ENCODE measurements at regions not wholly inside any gene's neighbourhood (a gene's known extent, or its start where the extent isn't known, plus 50 kb on each side); places are given as distances from the start of the nearest gene placed in this dataset.

GRCh38 chr15:24899795-24900194 lies 55.0 kb upstream of the SNRPN start:
- no peak overlapping the region for H3K4ac ChIP-seq (ENCODE audit: low read depth, low read length)
- no peaks in the 10 kb centered on the region for H3K27me3 ChIP-seq (ENCODE audit: control insufficient read depth, insufficient read depth, low read length)
- no peak overlapping the region for H3K56ac ChIP-seq (ENCODE audit: extremely low read depth, insufficient read depth, low read length)
- no peak overlapping the region for H2BK20ac ChIP-seq (ENCODE audit: low read depth, low read length)
- peak; percentile 18 for DNase-seq
- H4K5ac ChIP-seq (ENCODE audit: low read depth, low read length) = no peak overlapping the region
- BruUV-seq (replicated peaks) = no TSS peak
- peak; percentile 24; the same call in 1 of the 2 replicates for ATAC-seq (ENCODE audit: low read depth)
- H3K9ac ChIP-seq (ENCODE audit: low read depth, low read length) = no peak overlapping the region
- H2AK9ac ChIP-seq (replicated peaks; ENCODE audit: low read depth, low read length, poor library complexity) = no peak overlapping the region
- no peak overlapping the region for H3K4me3 ChIP-seq (ENCODE audit: insufficient read depth, low read depth, low read length)
- H3K23ac ChIP-seq (ENCODE audit: low read depth, low read length) = no peak overlapping the region
- CTCF ChIA-PET = no interaction called here
- H3K9me1 ChIP-seq (ENCODE audit: insufficient read depth, low read length) = no peaks in the 10 kb centered on the region
- H2BK120ac ChIP-seq (ENCODE audit: low read depth, low read length) = no peak overlapping the region
- H4K20me1 ChIP-seq (ENCODE audit: insufficient read depth, low read length) = no peaks in the 10 kb centered on the region
- no peak overlapping the region for H2AFZ ChIP-seq (replicated peaks; ENCODE audit: low read length, poor library complexity)
- H3K36me3 ChIP-seq (ENCODE audit: control insufficient read depth, insufficient read depth, low read length) = no peaks in the 10 kb centered on the region
- no peak overlapping the region for H4K91ac ChIP-seq (ENCODE audit: insufficient read depth, low read depth, low read length)
- H2BK15ac ChIP-seq (ENCODE audit: low read depth, low read length) = no peak overlapping the region
- H2AK5ac ChIP-seq (ENCODE audit: low read depth, low read length) = no peak overlapping the region
- intact Hi-C loops (cut with micrococcal nuclease) = no loop called here
- no peaks in the 10 kb centered on the region for H3K9me3 ChIP-seq (ENCODE audit: control insufficient read depth, insufficient read depth, low read length)
- H3K18ac ChIP-seq (ENCODE audit: low read depth, low read length) = no peak overlapping the region
- no peaks in the 10 kb centered on the region for H3K4me1 ChIP-seq (ENCODE audit: control insufficient read depth, insufficient read depth, low read length)
- no peak overlapping the region for H3K14ac ChIP-seq (replicated peaks; ENCODE audit: low read depth, low read length)
- dilution Hi-C loops (cut with HindIII; ENCODE audit: low sequenced_read_pairs, unreplicated experiment) = no loop called here
- POLR2A ChIA-PET (ENCODE audit: unreplicated experiment) = no interaction called here
- H3K4me2 ChIP-seq (ENCODE audit: low read depth, low read length) = no peak overlapping the region
- no peak overlapping the region for H3K27ac ChIP-seq (ENCODE audit: insufficient read depth, low read length)
- H4K8ac ChIP-seq (ENCODE audit: low read depth in 2 of 2, low read length in 2 of 2) = no peak overlapping the region
- no peaks in the 10 kb centered on the region for H3K79me1 ChIP-seq (ENCODE audit: low read depth in 1 of 2, low read length in 2 of 2)
- TF ChIP-seq MXI1 (IDR thresholded peaks at IDR 0.05; ENCODE audit: borderline replicate concordance, low read depth, low read length) = no peak
- no peak for TF ChIP-seq RFX5 (IDR thresholded peaks at IDR 0.05; ENCODE audit: low read depth, low read length)
- TF ChIP-seq ELK1 (IDR thresholded peaks at IDR 0.05; ENCODE audit: borderline replicate concordance, low read depth, low read length) = no peak
- no peak for TF ChIP-seq MAFK (IDR thresholded peaks at IDR 0.05; ENCODE audit: low read depth, low read length)
- no peak for TF ChIP-seq RCOR1 (IDR thresholded peaks at IDR 0.05; ENCODE audit: insufficient replicate concordance, low read length)
- no peak for TF ChIP-seq CHD1 (IDR thresholded peaks at IDR 0.05; ENCODE audit: low read depth, low read length)
- no peak for TF ChIP-seq CTCF (conservative IDR thresholded peaks at IDR 0.05; ENCODE audit: low read depth, low read length)
- TF ChIP-seq SMC3 (IDR thresholded peaks at IDR 0.05; ENCODE audit: low read depth, low read length) = no peak
- TF ChIP-seq POLR2A (IDR thresholded peaks at IDR 0.05; ENCODE audit: low read depth, low read length) = no peak
- no peak for TF ChIP-seq BHLHE40 (IDR thresholded peaks at IDR 0.05; ENCODE audit: low read depth, low read length)
- in situ Hi-C loops (cut with MboI; ENCODE audit: low sequenced_read_pairs) = no loop called here
- WGBS, 2 experiments (ENCODE audit: extremely low coverage in 2 of 2, insufficient read length in 1 of 2) = 6% methylated on average over 2 of the region's 2 CpGs; no CpG with 5 or more reads in 1 of the 2 experiments
- no peak overlapping the region for H2BK5ac ChIP-seq (ENCODE audit: low read depth, low read length, poor library complexity, severe bottlenecking)

Data from IMR-90 (cell line).